Fibroblast of skin of left biceps (primary cell): ENCODE measurements at regions not wholly inside any gene's neighbourhood (a gene's known extent, or its start where the extent isn't known, plus 50 kb on each side); places are given as distances from the start of the nearest gene placed in this dataset.
"Not testable (repeated sequence)": the region's sequence is repeated elsewhere in the genome, so short reads cannot be mapped to it uniquely, and the experiment has no call there.

Experiments
- DNase-seq, 2 experiments: peaks; one replicate each; pipeline ENCODE4 v3.0.0-alpha.2; 2013; ENCODE audit warnings: low read depth in 2 of 2

GRCh38 chr3:152667267-152667666, 167.7 kb upstream of the P2RY1 start:
- no peak for DNase-seq

GRCh38 chr3:152669560-152669959, 165.4 kb upstream of the P2RY1 start:
- no peak for DNase-seq

- DNase-seq: no peak
Observed at GRCh38 chr3:152671446-152672319, 163.2 kb upstream of the P2RY1 start.

GRCh38 chr3:152672320-152672649, 162.6 kb upstream of the P2RY1 start:
- DNase-seq: no peak

GRCh38 chr3:152676810-152677379, 158.0 kb upstream of the P2RY1 start:
- DNase-seq: no peak

- DNase-seq: no peak
Observed at GRCh38 chr3:152677491-152677890, 157.4 kb upstream of the P2RY1 start.

- DNase-seq: no peak
Observed at GRCh38 chr3:152682477-152682876, 152.5 kb upstream of the P2RY1 start.

GRCh38 chr3:152683521-152683999, 151.4 kb upstream of the P2RY1 start:
- no peak for DNase-seq

GRCh38 chr3:152684279-152684678, 150.7 kb upstream of the P2RY1 start:
- no peak for DNase-seq

- DNase-seq: no peak
Observed at GRCh38 chr3:152688313-152688712, 146.6 kb upstream of the P2RY1 start.

- DNase-seq: not testable (repeated sequence)
Observed at GRCh38 chr3:152692326-152692725, 142.6 kb upstream of the P2RY1 start.

GRCh38 chr3:152693521-152694250, 141.2 kb upstream of the P2RY1 start:
- DNase-seq: not testable (repeated sequence)

GRCh38 chr3:152695840-152696239, 139.1 kb upstream of the P2RY1 start:
- DNase-seq: no peak

GRCh38 chr3:152696962-152697361, 138.0 kb upstream of the P2RY1 start:
- no peak for DNase-seq

- no peak for DNase-seq
Observed at GRCh38 chr3:152703245-152703890, 131.6 kb upstream of the P2RY1 start.

- DNase-seq: no peak
Observed at GRCh38 chr3:152706991-152707713, 127.8 kb upstream of the P2RY1 start.

- DNase-seq: no peak
Observed at GRCh38 chr3:152709659-152710058, 125.3 kb upstream of the P2RY1 start.

- no peak for DNase-seq
Observed at GRCh38 chr3:152710549-152710948, 124.4 kb upstream of the P2RY1 start.

- DNase-seq: no peak
Observed at GRCh38 chr3:152713989-152714388, 120.9 kb upstream of the P2RY1 start.

- DNase-seq: no peak
Observed at GRCh38 chr3:152714507-152714906, 120.4 kb upstream of the P2RY1 start.

- DNase-seq: no peak
Observed at GRCh38 chr3:152717252-152717651, 117.7 kb upstream of the P2RY1 start.
